G401 (cell line): ENCODE measurements at regions not wholly inside any gene's neighbourhood (a gene's known extent, or its start where the extent isn't known, plus 50 kb on each side); places are given as distances from the start of the nearest gene placed in this dataset.

Experiments
- DNase-seq: peaks from one replicate; pipeline ENCODE4 v3.0.0-alpha.2; 2015; ENCODE audit warnings: low spot score
- in situ Hi-C: cut with HindIII; loops from 2 replicates; pipeline ENCODE4 v1.10.0; 2016; ENCODE audit warnings: low sequenced_read_pairs, mixed read lengths

GRCh38 chr12:92278378-92278828, 132.8 kb upstream of the BTG1 start:
- in situ Hi-C loops: no loop called here

GRCh38 chr12:92277795-92278194, 132.1 kb upstream of the BTG1 start:
- DNase-seq: no peak
- in situ Hi-C loops: no loop called here

More at GRCh38 chr12:92278378-92278828, 132.8 kb upstream of the BTG1 start:
- no peak for DNase-seq

GRCh38 chr12:92276276-92276675, 130.6 kb upstream of the BTG1 start:
- no peak for DNase-seq
- in situ Hi-C loops: no loop called here

GRCh38 chr12:92275443-92276154, 130.0 kb upstream of the BTG1 start:
- no peak for DNase-seq
- in situ Hi-C loops: no loop called here

- no peak for DNase-seq
- in situ Hi-C loops: no loop called here
Observed at GRCh38 chr12:92273076-92273475, 127.4 kb upstream of the BTG1 start.

- in situ Hi-C loops: no loop called here
- DNase-seq: peak; percentile 57
Observed at GRCh38 chr12:92272061-92272964, 126.7 kb upstream of the BTG1 start.

- peak; percentile 40 for DNase-seq
- in situ Hi-C loops: no loop called here
Observed at GRCh38 chr12:92271341-92271740, 125.7 kb upstream of the BTG1 start.

- in situ Hi-C loops: no loop called here
- no peak for DNase-seq
Observed at GRCh38 chr12:92270521-92270920, 124.9 kb upstream of the BTG1 start.

GRCh38 chr12:92268946-92269345, 123.3 kb upstream of the BTG1 start:
- no peak for DNase-seq
- in situ Hi-C loops: no loop called here

GRCh38 chr12:92261692-92262091, 116.0 kb upstream of the BTG1 start:
- in situ Hi-C loops: no loop called here

GRCh38 chr12:92261071-92261470, 115.4 kb upstream of the BTG1 start:
- DNase-seq: no peak
- in situ Hi-C loops: no loop called here

More at GRCh38 chr12:92261692-92262091, 116.0 kb upstream of the BTG1 start:
- no peak for DNase-seq

GRCh38 chr12:92259696-92260251, 114.1 kb upstream of the BTG1 start:
- no peak for DNase-seq
- in situ Hi-C loops: no loop called here

GRCh38 chr12:92259291-92259690, 113.6 kb upstream of the BTG1 start:
- no peak for DNase-seq
- in situ Hi-C loops: no loop called here

GRCh38 chr12:92257261-92257660, 111.6 kb upstream of the BTG1 start:
- DNase-seq: no peak
- in situ Hi-C loops: no loop called here

GRCh38 chr12:92255741-92256140, 110.1 kb upstream of the BTG1 start:
- in situ Hi-C loops: no loop called here
- DNase-seq: no peak

GRCh38 chr12:92253301-92253700, 107.7 kb upstream of the BTG1 start:
- DNase-seq: no peak
- in situ Hi-C loops: no loop called here

GRCh38 chr12:92248977-92249376, 103.3 kb upstream of the BTG1 start:
- in situ Hi-C loops: no loop called here

GRCh38 chr12:92244036-92244435, 98.4 kb upstream of the BTG1 start:
- in situ Hi-C loops: no loop called here
- peak; percentile 98 for DNase-seq

More at GRCh38 chr12:92248977-92249376, 103.3 kb upstream of the BTG1 start:
- no peak for DNase-seq

GRCh38 chr12:92242907-92243306, 97.3 kb upstream of the BTG1 start:
- no peak for DNase-seq
- in situ Hi-C loops: no loop called here
